Trophoblast cell (in vitro differentiated cells and primary cell): ENCODE measurements at regions not wholly inside any gene's neighbourhood (a gene's known extent, or its start where the extent isn't known, plus 50 kb on each side); places are given as distances from the start of the nearest gene placed in this dataset.

Experiments
- DNase-seq, 2 donors: peaks; one replicate each; pipeline ENCODE4 v3.0.0-alpha.2; 2016
- H2AFZ ChIP-seq: 2 replicates; pipeline ENCODE4 v1.6.1; 2013; ENCODE audit warnings: low read length, moderate library complexity, mild to moderate bottlenecking; ENCODE audit not compliant: insufficient read depth, poor library complexity
- H2AK5ac ChIP-seq: 2 replicates; pipeline ENCODE4 v1.6.1; 2013; ENCODE audit warnings: mild to moderate bottlenecking, low read length
- H2BK120ac ChIP-seq: 2 replicates; pipeline ENCODE4 v1.6.1; 2013; ENCODE audit warnings: low read length, mild to moderate bottlenecking, moderate library complexity; ENCODE audit not compliant: insufficient read depth, poor library complexity
- H2BK12ac ChIP-seq: 2 replicates; pipeline ENCODE4 v1.6.1; 2013; ENCODE audit warnings: mild to moderate bottlenecking, low read length, moderate library complexity
- H2BK5ac ChIP-seq: 2 replicates; pipeline ENCODE4 v1.6.1; 2013; ENCODE audit warnings: low read length, low read depth, moderate library complexity, mild to moderate bottlenecking; ENCODE audit not compliant: poor library complexity
- H3K14ac ChIP-seq: 2 replicates; pipeline ENCODE4 v1.6.1; 2013; ENCODE audit warnings: mild to moderate bottlenecking, low read length
- H3K18ac ChIP-seq: 2 replicates; pipeline ENCODE4 v1.6.1; 2013; ENCODE audit warnings: mild to moderate bottlenecking, low read length
- H3K23ac ChIP-seq: 2 replicates; pipeline ENCODE4 v1.6.1; 2013; ENCODE audit warnings: low read length
- H3K27ac ChIP-seq: 2 replicates; pipeline ENCODE4 v1.5.1; 2013; ENCODE audit warnings: low read depth, mild to moderate bottlenecking, inconsistent platforms, low read length, moderate library complexity
- H3K27me3 ChIP-seq: 2 replicates; pipeline ENCODE4 v1.6.1; 2013; ENCODE audit warnings: inconsistent platforms, mild to moderate bottlenecking, low read length, moderate library complexity; ENCODE audit not compliant: insufficient read depth
- H3K36me3 ChIP-seq, 2 experiments: 1 replicate in 1 of 2; 2 replicates in 1 of 2; pipeline ENCODE4 v1.6.1; 2013; ENCODE audit warnings: low read length in 2 of 2, mild to moderate bottlenecking in 2 of 2, moderate library complexity in 1 of 2; ENCODE audit not compliant: insufficient read depth in 2 of 2, control insufficient read depth in 1 of 2
- H3K4ac ChIP-seq: 2 replicates; pipeline ENCODE4 v1.6.1; 2013; ENCODE audit warnings: low read depth, mild to moderate bottlenecking, low read length, moderate library complexity
- H3K4me1 ChIP-seq, 2 experiments: 1 replicate in 1 of 2; 2 replicates in 1 of 2; pipeline ENCODE4 v1.6.1; 2013; ENCODE audit warnings: low read length in 2 of 2, mild to moderate bottlenecking in 2 of 2, moderate library complexity in 1 of 2; ENCODE audit not compliant: insufficient read depth in 2 of 2, control insufficient read depth in 1 of 2
- H3K4me2 ChIP-seq: 2 replicates; pipeline ENCODE4 v1.6.1; 2013; ENCODE audit warnings: inconsistent platforms, mild to moderate bottlenecking, low read length, moderate library complexity
- H3K4me3 ChIP-seq: 2 replicates; pipeline ENCODE4 v1.5.1; 2013; ENCODE audit warnings: mild to moderate bottlenecking, low read depth, low read length, inconsistent platforms
- H3K79me1 ChIP-seq: one replicate; pipeline ENCODE4 v1.6.1; 2013; ENCODE audit warnings: low read length
- H3K79me2 ChIP-seq: 2 replicates; pipeline ENCODE4 v1.6.1; 2013; ENCODE audit warnings: low read length, mild to moderate bottlenecking; ENCODE audit not compliant: control insufficient read depth, insufficient read depth, poor library complexity
- H3K9ac ChIP-seq: 2 replicates; pipeline ENCODE4 v1.6.1; 2013; ENCODE audit warnings: mild to moderate bottlenecking, low read length
- H3K9me3 ChIP-seq: 2 replicates; pipeline ENCODE4 v1.6.1; 2013; ENCODE audit warnings: low read depth, mild to moderate bottlenecking, control low read depth, inconsistent platforms, low read length; ENCODE audit not compliant: insufficient read depth
- H4K12ac ChIP-seq: 2 replicates; pipeline ENCODE4 v1.6.1; 2013; ENCODE audit warnings: low read depth, mild to moderate bottlenecking, low read length, moderate library complexity
- H4K8ac ChIP-seq: 2 replicates; pipeline ENCODE4 v1.6.1; 2013; ENCODE audit warnings: low read depth, mild to moderate bottlenecking, low read length, moderate library complexity
- H4K91ac ChIP-seq: one replicate; pipeline ENCODE4 v1.6.1; 2013; ENCODE audit warnings: low read depth, mild to moderate bottlenecking, low read length, moderate library complexity
- WGBS: extraction: QIAGEN DNeasy Blood & Tissue Kit; methylation state at CpG from one replicate; pipeline ENCODE4 v1.1.7; 2013; ENCODE audit warnings: missing lambda C conversion rate; ENCODE audit not compliant: insufficient read length, insufficient coverage; ENCODE audit errors: extremely low coverage; 5-methylcytosine and 5-hydroxymethylcytosine counted together

DNA sequence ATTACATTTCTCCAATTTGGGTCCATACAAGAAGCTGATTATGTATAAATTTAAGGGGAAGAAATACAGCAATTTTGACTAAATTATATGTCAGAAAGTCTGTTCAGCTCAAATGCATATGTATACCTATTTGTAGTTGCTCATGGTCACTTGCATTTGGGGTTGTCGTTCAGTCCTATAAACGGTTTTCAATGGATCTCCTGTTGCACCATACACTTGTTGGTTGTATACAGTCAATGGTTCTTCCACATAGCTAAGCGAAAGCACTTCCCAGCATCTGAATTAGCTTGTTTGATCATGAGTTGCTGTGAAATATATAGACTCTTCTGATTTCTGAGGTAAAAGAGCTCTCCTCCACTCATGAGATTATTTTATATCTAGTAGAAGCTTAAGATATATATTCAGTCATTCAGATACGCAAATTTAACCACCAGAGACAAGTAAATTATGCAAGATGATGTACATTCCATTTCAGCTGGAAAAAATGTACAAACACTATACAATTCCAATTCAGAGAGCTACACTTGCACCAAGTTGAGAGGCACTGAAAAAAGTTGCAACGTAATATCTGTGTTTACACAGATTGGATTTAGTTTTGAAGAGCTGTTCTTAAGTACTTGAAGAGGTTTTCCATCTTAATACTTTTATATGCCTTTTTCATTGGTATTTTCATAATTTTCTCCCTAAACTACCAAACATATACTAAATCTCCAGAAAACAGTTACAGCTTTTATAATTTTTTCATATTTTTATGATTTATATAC is 64.4 kb upstream of the POU5F2 start:
- H2AK5ac ChIP-seq, result no peak overlapping the region
- no peak overlapping the region for H3K4me2 ChIP-seq
- H4K91ac ChIP-seq, result no peak overlapping the region
- H2BK12ac ChIP-seq, result no peak overlapping the region
- H3K18ac ChIP-seq, result no peak overlapping the region
- H4K8ac ChIP-seq, result no peak overlapping the region
- no peak overlapping the region for H3K23ac ChIP-seq
- H3K36me3 ChIP-seq, result no peaks in the 10 kb centered on the region
- H3K27me3 ChIP-seq, result no peaks in the 10 kb centered on the region
- H3K27ac ChIP-seq, result no peak overlapping the region
- no peak overlapping the region for H3K14ac ChIP-seq
- no peak overlapping the region for H2BK120ac ChIP-seq
- H4K12ac ChIP-seq, result no peak overlapping the region
- H3K79me2 ChIP-seq, result no peaks in the 10 kb centered on the region
- H3K9me3 ChIP-seq, result no peaks in the 10 kb centered on the region
- H2AFZ ChIP-seq, result no peak overlapping the region
- WGBS, result no CpG with 5 or more reads among the region's 5 CpGs
- H3K9ac ChIP-seq, result no peak overlapping the region
- no peaks in the 10 kb centered on the region for H3K79me1 ChIP-seq
- no peak overlapping the region for H3K4ac ChIP-seq
- no peak overlapping the region for H2BK5ac ChIP-seq
- DNase-seq, result no peak
- H3K4me3 ChIP-seq, result no peak overlapping the region
- H3K4me1 ChIP-seq, result no peaks in the 10 kb centered on the region

GRCh38 chr5:93800988-93801811 is 59.8 kb upstream of the POU5F2 start:
- Histone ChIP-seq H3K9ac (no peak overlapping the region), H3K79me2 (no peaks in the 10 kb centered on the region), H3K27ac (no peak overlapping the region), H3K79me1 (no peaks in the 10 kb centered on the region), H4K91ac (no peak overlapping the region), H2BK120ac (no peak overlapping the region), H2BK5ac (no peak overlapping the region), H4K8ac (no peak overlapping the region), H3K4ac (no peak overlapping the region), H3K4me3 (no peak overlapping the region), H3K14ac (no peak overlapping the region), H2AK5ac (no peak overlapping the region), H3K27me3 (no peaks in the 10 kb centered on the region), H2AFZ (no peak overlapping the region), H3K4me2 (no peak overlapping the region), H3K4me1 (no peaks in the 10 kb centered on the region), H3K23ac (no peak overlapping the region), H3K18ac (no peak overlapping the region), H4K12ac (no peak overlapping the region), H3K36me3 (no peaks in the 10 kb centered on the region), H3K9me3 (no peaks in the 10 kb centered on the region), H2BK12ac (no peak overlapping the region)
- peak; percentile 9 to 77 for DNase-seq
- WGBS, result no CpG with 5 or more reads among the region's 2 CpGs

DNA sequence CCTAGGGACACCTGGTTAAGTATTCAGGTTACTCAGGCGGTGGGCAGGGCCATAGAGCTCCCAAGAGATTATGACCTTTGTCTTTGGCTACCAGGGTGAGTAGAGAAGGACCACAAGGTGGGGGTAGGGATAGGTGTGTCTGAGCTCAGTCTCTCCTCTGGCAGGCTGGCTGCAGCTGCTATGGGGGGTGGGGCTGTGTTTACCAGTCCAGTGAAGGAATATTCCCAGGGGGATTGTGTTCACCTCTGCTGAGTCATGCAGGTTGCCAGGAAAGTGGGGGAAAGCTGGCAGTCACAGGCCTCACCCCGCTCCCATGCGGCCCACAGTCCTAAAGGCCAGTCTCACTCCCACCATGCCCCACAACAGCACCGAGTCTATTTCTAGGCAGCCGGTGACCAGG is 53.6 kb upstream of the POU5F2 start:
- Histone ChIP-seq H3K79me2 (no peaks in the 10 kb centered on the region), H4K8ac (no peak overlapping the region), H2BK5ac (no peak overlapping the region), H3K79me1 (no peaks in the 10 kb centered on the region), H4K12ac (no peak overlapping the region), H2AK5ac (no peak overlapping the region), H3K23ac (no peak overlapping the region), H2BK12ac (no peak overlapping the region), H2AFZ (no peak overlapping the region), H3K36me3 (no peaks in the 10 kb centered on the region), H3K4me1 (no peaks in the 10 kb centered on the region), H3K18ac (no peak overlapping the region), H3K14ac (no peak overlapping the region), H2BK120ac (no peak overlapping the region), H3K27me3 (no peaks in the 10 kb centered on the region), H3K27ac (no peak overlapping the region), H3K9me3 (no peaks in the 10 kb centered on the region), H4K91ac (no peak overlapping the region), H3K4ac (no peak overlapping the region), H3K4me2 (no peak overlapping the region), H3K4me3 (no peak overlapping the region), H3K9ac (no peak overlapping the region)
- no peak for DNase-seq
- WGBS, result no CpG with 5 or more reads among the region's 5 CpGs

- H2AFZ ChIP-seq, result no peak overlapping the region
- H3K27me3 ChIP-seq, result no peaks in the 10 kb centered on the region
- no peak overlapping the region for H3K4ac ChIP-seq
- no peaks in the 10 kb centered on the region for H3K79me1 ChIP-seq
- H3K18ac ChIP-seq, result no peak overlapping the region
- no peak overlapping the region for H2BK12ac ChIP-seq
- H3K4me3 ChIP-seq, result no peak overlapping the region
- H4K12ac ChIP-seq, result no peak overlapping the region
- DNase-seq, result peak; percentile 1 to 9
- H2BK5ac ChIP-seq, result no peak overlapping the region
- H3K14ac ChIP-seq, result no peak overlapping the region
- H3K36me3 ChIP-seq, result no peaks in the 10 kb centered on the region
- H3K79me2 ChIP-seq, result no peaks in the 10 kb centered on the region
- H4K8ac ChIP-seq, result no peak overlapping the region
- H4K91ac ChIP-seq, result no peak overlapping the region
- no peak overlapping the region for H2AK5ac ChIP-seq
- no peak overlapping the region for H3K9ac ChIP-seq
- WGBS, result no CpG with 5 or more reads among the region's 5 CpGs
- H3K23ac ChIP-seq, result no peak overlapping the region
- H3K9me3 ChIP-seq, result no peaks in the 10 kb centered on the region
- H2BK120ac ChIP-seq, result no peak overlapping the region
- H3K4me2 ChIP-seq, result no peak overlapping the region
- no peak overlapping the region for H3K27ac ChIP-seq
- no peaks in the 10 kb centered on the region for H3K4me1 ChIP-seq
These were observed 51.9 kb upstream of the POU5F2 start for GRCh38 chr5:93793159-93793781.
